GM06990 (cell line): ENCODE measurements at regions not wholly inside any gene's neighbourhood (a gene's known extent, or its start where the extent isn't known, plus 50 kb on each side); places are given as distances from the start of the nearest gene placed in this dataset.

Experiments
- DNase-seq: peaks from one replicate; pipeline ENCODE4 v3.0.0-alpha.2; 2011; ENCODE audit not compliant: insufficient read length; ENCODE audit errors: extremely low read depth
- H3K27me3 ChIP-seq: replicated peaks from 2 replicates; pipeline ENCODE4 v1.6.0; 2011; ENCODE audit warnings: low read length; ENCODE audit not compliant: control insufficient read depth, insufficient read depth
- H3K36me3 ChIP-seq: 2 replicates; pipeline ENCODE4 v1.5.1; 2011; ENCODE audit warnings: low read length; ENCODE audit not compliant: control insufficient read depth, insufficient read depth
- H3K4me3 ChIP-seq: replicated peaks from 2 replicates; pipeline ENCODE4 v1.5.1; 2011; ENCODE audit warnings: low read depth, mild to moderate bottlenecking, control low read depth, low read length
- CTCF ChIP-seq: IDR thresholded peaks from 2 replicates; pipeline ENCODE4 v1.5.1; 2011; ENCODE audit warnings: low read length, control low read depth, mild to moderate bottlenecking, inconsistent platforms; ENCODE audit not compliant: insufficient read depth, poor library complexity, severe bottlenecking

- no peak for DNase-seq
- H3K36me3 ChIP-seq = no peaks in the 10 kb centered on the region
- no peak for TF ChIP-seq CTCF
These were observed 198.8 kb downstream of the KITLG start for GRCh38 chr12:88381466-88381865.

DNA sequence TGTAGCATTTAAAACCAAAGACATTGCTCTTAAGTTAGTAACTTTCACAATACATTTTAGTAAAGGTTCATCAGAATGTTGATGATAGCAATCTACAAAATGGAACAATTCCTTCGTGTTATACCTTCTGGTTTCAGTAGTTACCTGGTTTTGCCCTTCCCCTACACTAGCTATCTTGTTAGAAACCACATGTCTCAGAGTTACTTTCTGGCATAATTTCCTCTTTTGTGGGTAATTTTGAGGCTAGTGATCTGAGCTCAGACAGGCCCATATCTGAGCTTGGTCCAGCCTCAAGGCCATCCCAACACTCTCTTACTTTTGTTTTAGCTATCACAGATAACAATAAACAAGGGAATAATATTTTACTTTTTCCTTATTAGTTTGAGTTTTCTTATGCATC is 196.9 kb downstream of the KITLG start:
- Histone ChIP-seq H3K27me3 (no peaks in the 10 kb centered on the region), H3K4me3 (no peak overlapping the region), H3K36me3 (no peaks in the 10 kb centered on the region)
- TF ChIP-seq CTCF = no peak
- no peak for DNase-seq

More at GRCh38 chr12:88381466-88381865, 198.8 kb downstream of the KITLG start:
- H3K27me3 ChIP-seq = no peaks in the 10 kb centered on the region
- H3K4me3 ChIP-seq = no peak overlapping the region

GRCh38 chr12:88388566-88389540 is 191.4 kb downstream of the KITLG start:
- peak; percentile 11 for DNase-seq
- TF ChIP-seq CTCF = no peak
- no peaks in the 10 kb centered on the region for H3K27me3 ChIP-seq
- no peak overlapping the region for H3K4me3 ChIP-seq
- no peaks in the 10 kb centered on the region for H3K36me3 ChIP-seq

DNA sequence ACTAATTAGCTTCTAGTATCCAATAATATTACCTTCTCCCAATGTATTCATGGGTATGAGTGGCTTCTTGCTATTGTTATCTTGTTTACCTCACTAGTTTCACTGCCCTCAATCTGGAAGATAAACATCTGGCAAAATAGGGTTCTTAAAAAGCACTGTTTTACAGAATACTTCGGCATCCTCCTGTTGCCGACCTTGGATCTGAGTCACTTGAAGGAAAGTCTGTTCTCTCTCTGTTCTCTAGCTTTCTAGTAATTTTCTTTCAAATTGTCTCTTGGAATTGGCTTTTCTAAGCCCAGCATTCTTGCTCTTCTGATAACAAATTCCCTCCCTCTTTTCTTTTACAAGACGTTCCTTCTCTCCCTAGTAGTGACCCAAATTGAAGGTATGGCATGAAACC is 189.5 kb downstream of the KITLG start:
- Histone ChIP-seq H3K27me3 (no peaks in the 10 kb centered on the region), H3K36me3 (no peaks in the 10 kb centered on the region), H3K4me3 (no peak overlapping the region)
- TF ChIP-seq CTCF = no peak
- no peak for DNase-seq

DNA sequence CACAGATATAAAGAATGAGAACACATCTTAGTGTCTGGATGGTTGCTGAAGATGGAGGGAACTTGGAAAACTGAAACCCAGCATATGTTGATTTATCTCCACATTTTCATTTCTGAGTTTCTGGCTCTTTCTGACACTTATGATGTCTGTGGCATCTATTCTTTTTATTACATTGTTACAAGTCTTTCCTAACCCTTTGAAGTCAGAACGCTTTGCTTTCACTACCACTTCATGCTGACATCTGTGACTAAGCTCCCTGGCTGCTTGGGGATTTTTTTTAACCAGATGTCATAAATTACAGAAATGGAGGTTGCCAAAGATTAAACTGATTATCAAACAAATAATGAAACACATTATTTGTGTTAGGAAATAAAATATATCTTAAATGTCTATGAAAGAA is 188.7 kb downstream of the KITLG start:
- no peak for TF ChIP-seq CTCF
- peak; percentile 8 for DNase-seq
- no peaks in the 10 kb centered on the region for H3K27me3 ChIP-seq
- H3K36me3 ChIP-seq = no peaks in the 10 kb centered on the region
- H3K4me3 ChIP-seq = no peak overlapping the region
